AG09319 (cell line): ENCODE measurements at regions not wholly inside any gene's neighbourhood (a gene's known extent, or its start where the extent isn't known, plus 50 kb on each side); places are given as distances from the start of the nearest gene placed in this dataset.
A peak's percentile ranks its signal among the peaks of the same experiment; 100 is the strongest.

Experiments
- DNase-seq: peaks from one replicate; pipeline ENCODE4 v3.0.0-alpha.2; 2010; ENCODE audit warnings: low read depth; ENCODE audit errors: extremely low read depth
- CTCF ChIP-seq: IDR thresholded peaks from 2 replicates; pipeline ENCODE4 v1.5.1; 2011; ENCODE audit warnings: low read depth, mild to moderate bottlenecking, inconsistent platforms, low read length, moderate library complexity

- DNase-seq = no peak
- no peak for TF ChIP-seq CTCF
These were observed 175.9 kb upstream of the KCND3 start for GRCh38 chr1:112165375-112165774.

GRCh38 chr1:112169517-112169916, 180.0 kb upstream of the KCND3 start:
- no peak for TF ChIP-seq CTCF
- no peak for DNase-seq

GRCh38 chr1:112172294-112172882, 182.9 kb upstream of the KCND3 start:
- peak; percentile 2 for DNase-seq
- no peak for TF ChIP-seq CTCF

- no peak for TF ChIP-seq CTCF
These were observed 187.8 kb upstream of the KCND3 start for GRCh38 chr1:112177314-112177713.

GRCh38 chr1:112188611-112189010, 199.1 kb upstream of the KCND3 start:
- DNase-seq = no peak
- TF ChIP-seq CTCF = no peak

More at GRCh38 chr1:112177314-112177713, 187.8 kb upstream of the KCND3 start:
- no peak for DNase-seq

GRCh38 chr1:112196008-112196588, 199.9 kb upstream of the CTTNBP2NL start:
- no peak for TF ChIP-seq CTCF
- DNase-seq = no peak

GRCh38 chr1:112196731-112197130, 199.3 kb upstream of the CTTNBP2NL start:
- no peak for DNase-seq

More at GRCh38 chr1:112196731-112197130, 199.3 kb upstream of the CTTNBP2NL start:
- no peak for TF ChIP-seq CTCF
